NB4 (cell line): ENCODE measurements at regions not wholly inside any gene's neighbourhood (a gene's known extent, or its start where the extent isn't known, plus 50 kb on each side); places are given as distances from the start of the nearest gene placed in this dataset.

Source experiments
- DNase-seq: peaks from one replicate; pipeline ENCODE4 v3.0.0; 2010; ENCODE audit warnings: low read depth
- H3K4me3 ChIP-seq: one replicate; pipeline ENCODE4 v1.5.1; 2011; ENCODE audit warnings: mild to moderate bottlenecking, low read depth, low read length, moderate library complexity
- CTCF ChIP-seq: IDR thresholded peaks from one replicate; pipeline ENCODE4 v1.5.1; 2012; ENCODE audit warnings: low read depth, low read length
- MYC ChIP-seq: IDR thresholded peaks from 2 replicates; pipeline ENCODE4 v1.6.1; 2011; ENCODE audit warnings: low read depth, low read length
- POLR2A ChIP-seq: IDR thresholded peaks from 2 replicates; pipeline ENCODE4 v1.6.1; 2011; ENCODE audit warnings: mild to moderate bottlenecking; ENCODE audit not compliant: insufficient read length; ENCODE audit errors: extremely low read depth
- TF ChIP-seq, protein P1 (sequence below): IDR thresholded peaks from 2 replicates; pipeline ENCODE4 v1.6.1; 2011; ENCODE audit warnings: low read depth, low read length

GRCh38 chr20:39936401-39936800, 752.6 kb downstream of the MAFB start:
- no peak for DNase-seq
- TF ChIP-seq CTCF = no peak
- TF ChIP-seq, protein P1, sequence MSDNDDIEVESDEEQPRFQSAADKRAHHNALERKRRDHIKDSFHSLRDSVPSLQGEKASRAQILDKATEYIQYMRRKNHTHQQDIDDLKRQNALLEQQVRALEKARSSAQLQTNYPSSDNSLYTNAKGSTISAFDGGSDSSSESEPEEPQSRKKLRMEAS = no peak
- H3K4me3 ChIP-seq = no peak overlapping the region

- DNase-seq = no peak
- TF ChIP-seq POLR2A (no peak), CTCF (no peak), MYC (no peak)
- TF ChIP-seq, protein P1 = no peak
- no peak overlapping the region for H3K4me3 ChIP-seq
Measured at GRCh38 chr20:39935901-39936300, 753.1 kb downstream of the MAFB start.

DNA sequence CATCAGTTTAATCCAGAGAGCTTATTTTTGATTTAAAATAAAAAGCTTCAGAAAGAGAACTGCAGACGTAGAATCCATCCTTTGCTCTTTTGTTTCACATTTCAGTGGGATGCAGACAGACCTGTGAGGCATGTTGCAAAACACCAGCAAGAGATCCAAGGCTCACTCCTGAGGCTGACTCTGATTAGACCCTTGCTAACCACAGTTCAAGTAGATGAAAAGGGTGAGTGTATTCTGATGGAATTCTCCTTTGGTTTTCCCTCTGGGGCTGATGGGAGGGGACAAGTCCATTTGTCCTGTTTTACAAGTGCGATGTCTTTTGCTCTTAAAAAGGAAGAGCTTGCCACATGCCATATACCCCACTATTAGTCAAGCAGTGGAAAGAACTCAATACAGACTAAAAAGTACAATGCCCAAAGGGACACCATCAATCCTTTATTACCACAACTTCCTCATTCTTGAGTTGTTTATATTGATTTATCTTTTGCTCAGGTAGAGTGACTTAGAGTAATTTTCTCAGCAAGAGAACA, 772.7 kb downstream of the MAFB start:
- DNase-seq = no peak
- TF ChIP-seq, protein P1 = no peak
- TF ChIP-seq POLR2A (no peak), MYC (no peak), CTCF (no peak)

DNA sequence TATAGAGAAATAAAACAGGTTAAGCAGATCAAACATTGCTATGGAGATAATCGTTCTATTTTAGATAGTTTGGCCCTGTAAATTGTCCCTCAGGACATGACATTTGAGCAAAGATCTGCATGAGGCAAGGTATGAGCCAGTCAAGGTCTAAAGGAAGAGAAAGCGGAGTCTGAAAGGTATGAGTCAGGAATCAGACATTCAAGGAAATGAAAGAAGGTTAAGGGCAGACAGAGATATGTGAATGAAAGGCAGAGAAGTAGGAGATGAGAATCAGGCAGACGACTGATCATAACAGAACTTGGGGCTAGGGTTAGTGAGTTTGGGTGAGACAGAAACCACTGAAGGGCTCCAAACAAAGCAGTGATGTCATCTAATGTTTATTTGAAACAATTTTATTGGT, 775.8 kb downstream of the MAFB start:
- no peak for DNase-seq
- no peak overlapping the region for H3K4me3 ChIP-seq
- TF ChIP-seq POLR2A (no peak), MYC (no peak)
- TF ChIP-seq, protein P1 = no peak

More for the DNA sequence above, 772.7 kb downstream of the MAFB start:
- no peak overlapping the region for H3K4me3 ChIP-seq

GRCh38 chr20:39911497-39911896, 777.5 kb downstream of the MAFB start:
- no peak overlapping the region for H3K4me3 ChIP-seq
- TF ChIP-seq POLR2A (no peak), MYC (no peak), CTCF (no peak)
- TF ChIP-seq, protein P1 = no peak
- DNase-seq = no peak

GRCh38 chr20:39910536-39910935, 778.5 kb downstream of the MAFB start:
- no peak for DNase-seq
- TF ChIP-seq MYC = no peak
- no peak for TF ChIP-seq POLR2A
- TF ChIP-seq CTCF = no peak
- TF ChIP-seq, protein P1 = no peak
- H3K4me3 ChIP-seq = no peak overlapping the region
